H9 (cell line): ENCODE measurements at regions not wholly inside any gene's neighbourhood (a gene's known extent, or its start where the extent isn't known, plus 50 kb on each side); places are given as distances from the start of the nearest gene placed in this dataset.
A peak's percentile ranks its signal among the peaks of the same experiment; 100 is the strongest.

Source experiments
- DNase-seq: peaks from one replicate; pipeline ENCODE4 v3.0.0-alpha.2; 2017
- H2AFZ ChIP-seq: one replicate; pipeline ENCODE4 v1.6.1; 2013; ENCODE audit warnings: mild to moderate bottlenecking, low read length, control low read depth, moderate library complexity
- H2AK5ac ChIP-seq: 2 replicates; pipeline ENCODE4 v1.6.1; 2013; ENCODE audit warnings: low read length, control low read depth, mixed read lengths; ENCODE audit not compliant: insufficient read length
- H2BK120ac ChIP-seq: one replicate; pipeline ENCODE4 v1.6.1; 2013; ENCODE audit warnings: low read depth, mild to moderate bottlenecking, low read length, control low read depth, inconsistent platforms; ENCODE audit not compliant: poor library complexity, severe bottlenecking
- H2BK12ac ChIP-seq: 2 replicates; pipeline ENCODE4 v1.6.1; 2013; ENCODE audit warnings: low read length, control low read depth, mixed read lengths, low read depth; ENCODE audit not compliant: insufficient read length
- H2BK15ac ChIP-seq: 2 replicates; pipeline ENCODE4 v1.6.1; 2013; ENCODE audit warnings: low read depth, low read length, control low read depth
- H2BK20ac ChIP-seq: one replicate; pipeline ENCODE4 v1.6.1; 2013; ENCODE audit warnings: low read depth, mild to moderate bottlenecking, low read length, control low read depth, inconsistent platforms; ENCODE audit not compliant: poor library complexity, severe bottlenecking
- H2BK5ac ChIP-seq: 2 replicates; pipeline ENCODE4 v1.6.1; 2013; ENCODE audit warnings: low read length, control low read depth, mixed read lengths; ENCODE audit not compliant: insufficient read length
- H3K14ac ChIP-seq: 2 replicates; pipeline ENCODE4 v1.6.1; 2013; ENCODE audit warnings: low read length, control low read depth; ENCODE audit not compliant: insufficient read depth
- H3K18ac ChIP-seq: 2 replicates; pipeline ENCODE4 v1.6.1; 2013; ENCODE audit warnings: low read depth, mild to moderate bottlenecking, mixed read lengths, low read length, control low read depth; ENCODE audit not compliant: insufficient read length
- H3K23ac ChIP-seq: 2 replicates; pipeline ENCODE4 v1.6.1; 2013; ENCODE audit warnings: low read length, control low read depth, mixed read lengths, low read depth; ENCODE audit not compliant: insufficient read length
- H3K23me2 ChIP-seq: 2 replicates; pipeline ENCODE4 v1.6.1; 2013; ENCODE audit warnings: low read depth, mild to moderate bottlenecking, mixed read lengths, low read length, control low read depth; ENCODE audit not compliant: insufficient read length, poor library complexity, severe bottlenecking
- H3K27ac ChIP-seq: 2 replicates; pipeline ENCODE4 v1.5.1; 2013; ENCODE audit warnings: low read length, control low read depth, mixed read lengths, low read depth; ENCODE audit not compliant: insufficient read length
- H3K27me3 ChIP-seq: 2 replicates; pipeline ENCODE4 v1.6.1; 2013; ENCODE audit warnings: low read length, control low read depth, inconsistent platforms; ENCODE audit not compliant: insufficient read depth
- H3K4ac ChIP-seq: 2 replicates; pipeline ENCODE4 v1.6.1; 2013; ENCODE audit warnings: low read depth, mild to moderate bottlenecking, control low read depth, inconsistent platforms, low read length, moderate library complexity
- H3K4me1 ChIP-seq: 2 replicates; pipeline ENCODE4 v1.6.1; 2013; ENCODE audit warnings: low read length, control low read depth, inconsistent platforms; ENCODE audit not compliant: insufficient read depth
- H3K4me2 ChIP-seq: 2 replicates; pipeline ENCODE4 v1.6.1; 2013; ENCODE audit warnings: low read length, control low read depth, mixed read lengths; ENCODE audit not compliant: insufficient read length, insufficient read depth
- H3K56ac ChIP-seq: 2 replicates; pipeline ENCODE4 v1.6.1; 2013; ENCODE audit warnings: low read depth, mild to moderate bottlenecking, mixed read lengths, low read length, control low read depth; ENCODE audit not compliant: insufficient read length
- H3K79me1 ChIP-seq: 2 replicates; pipeline ENCODE4 v1.6.1; 2013; ENCODE audit warnings: low read depth, mild to moderate bottlenecking, moderate library complexity, low read length, control low read depth, inconsistent platforms; ENCODE audit not compliant: insufficient read depth, poor library complexity, severe bottlenecking
- H3K79me2 ChIP-seq: 2 replicates; pipeline ENCODE4 v1.6.1; 2013; ENCODE audit warnings: low read length, control low read depth, inconsistent platforms; ENCODE audit not compliant: insufficient read depth
- H3K9ac ChIP-seq: 2 replicates; pipeline ENCODE4 v1.6.1; 2013; ENCODE audit warnings: low read length, control low read depth, mixed read lengths; ENCODE audit not compliant: insufficient read length; ENCODE audit errors: extremely low read depth
- H3K9me3 ChIP-seq: one replicate; pipeline ENCODE4 v1.6.1; 2013; ENCODE audit warnings: low read depth, low read length, inconsistent platforms; ENCODE audit not compliant: control insufficient read depth
- H3T11ph ChIP-seq: one replicate; pipeline ENCODE4 v1.6.1; 2013; ENCODE audit warnings: mild to moderate bottlenecking, low read length, control low read depth, inconsistent platforms
- H4K20me1 ChIP-seq: one replicate; pipeline ENCODE4 v1.6.1; 2013; ENCODE audit not compliant: control insufficient read depth, insufficient read length, insufficient read depth
- H4K5ac ChIP-seq: 2 replicates; pipeline ENCODE4 v1.6.1; 2013; ENCODE audit warnings: low read depth, mild to moderate bottlenecking, mixed read lengths, low read length, control low read depth; ENCODE audit not compliant: insufficient read length
- H4K8ac ChIP-seq: replicated peaks from 2 replicates; pipeline ENCODE4 v1.6.1; 2013; ENCODE audit warnings: low read length, control low read depth, mixed read lengths, low read depth; ENCODE audit not compliant: insufficient read length
- H4K91ac ChIP-seq: 2 replicates; pipeline ENCODE4 v1.6.1; 2013; ENCODE audit warnings: low read depth, mild to moderate bottlenecking, moderate library complexity, mixed read lengths, low read length, control low read depth; ENCODE audit not compliant: insufficient read length
- H3K27ac Mint-ChIP-seq, 3 experiments: 2 replicates in 2 of 3; 3 replicates in 1 of 3; pipeline ENCODE4 v1.8.0; 2020 to 2021; ENCODE audit warnings: mixed read lengths in 3 of 3, mild to moderate bottlenecking in 1 of 3, moderate library complexity in 1 of 3
- H3K27me3 Mint-ChIP-seq: 2 replicates; pipeline ENCODE4 v1.8.0; 2021; ENCODE audit warnings: low read depth, mild to moderate bottlenecking, moderate library complexity, mixed read lengths
- H3K36me3 Mint-ChIP-seq, 3 experiments: 2 replicates in 2 of 3; 3 replicates in 1 of 3; pipeline ENCODE4 v1.8.0; 2020 to 2021; ENCODE audit warnings: low read depth in 3 of 3, mixed read lengths in 3 of 3; ENCODE audit not compliant: insufficient read depth in 1 of 3
- H3K4me1 Mint-ChIP-seq, 2 experiments: 2 replicates each; pipeline ENCODE4 v1.8.0; 2020; ENCODE audit warnings: mixed read lengths in 2 of 2
- H3K4me3 Mint-ChIP-seq, 2 experiments: 2 replicates in 1 of 2; 3 replicates in 1 of 2; pipeline ENCODE4 v1.8.0; 2020 to 2021; ENCODE audit warnings: mild to moderate bottlenecking in 2 of 2, mixed read lengths in 2 of 2, moderate library complexity in 1 of 2
- H3K9me3 Mint-ChIP-seq, 2 experiments: 2 replicates in 1 of 2; 3 replicates in 1 of 2; pipeline ENCODE4 v1.8.0; 2020; ENCODE audit warnings: mild to moderate bottlenecking in 2 of 2, mixed read lengths in 2 of 2, moderate library complexity in 1 of 2
- CTCF ChIP-seq: fragments of 200-600 bp; sonication (generic); conservative IDR thresholded peaks from 3 replicates; pipeline ENCODE4 v1.8.0; 2021; ENCODE audit warnings: antibody characterized with exemption, mild to moderate bottlenecking
- WGBS: extraction: QIAGEN DNeasy Blood & Tissue Kit; methylation state at CpG from one replicate; pipeline ENCODE4 v1.1.7; 2013; ENCODE audit warnings: missing lambda C conversion rate, low lambda C conversion rate, mixed read lengths; ENCODE audit not compliant: insufficient read length; ENCODE audit errors: extremely low coverage; 5-methylcytosine and 5-hydroxymethylcytosine counted together

- Histone ChIP-seq H2BK15ac (no peak overlapping the region), H3K9ac (no peak overlapping the region), H3K56ac (no peak overlapping the region), H2BK120ac (no peak overlapping the region), H3K4me1 (peaks cover 3% of the 10 kb centered on the region; the same call in 1 of the 2 replicates), H3T11ph (no peak overlapping the region), H4K8ac (no peak overlapping the region), H3K4me2 (no peak overlapping the region), H4K91ac (no peak overlapping the region), H3K23ac (no peak overlapping the region), H3K9me3 (no peaks in the 10 kb centered on the region), H2AFZ (no peak overlapping the region), H4K20me1 (no peaks in the 10 kb centered on the region), H3K4ac (no peak overlapping the region), H3K23me2 (no peaks in the 10 kb centered on the region), H3K14ac (no peak overlapping the region), H2BK5ac (no peak overlapping the region), H3K27ac (no peak overlapping the region), H3K27me3 (no peaks in the 10 kb centered on the region), H2AK5ac (no peak overlapping the region), H2BK20ac (no peak overlapping the region), H2BK12ac (no peak overlapping the region), H3K79me1 (no peaks in the 10 kb centered on the region), H3K79me2 (no peaks in the 10 kb centered on the region), H4K5ac (no peak overlapping the region), H3K18ac (no peak overlapping the region)
- H3K27ac Mint-ChIP-seq = peak overlapping the region in 2 of 3 experiments; percentile 32 to 65; a peak in 1 of 7 replicates
- H3K27me3 Mint-ChIP-seq = no peaks in the 10 kb centered on the region
- peaks cover 21 to 23% of the 10 kb centered on the region in 2 experiments for H3K4me1 Mint-ChIP-seq
- no CpG with 5 or more reads among the region's 17 CpGs for WGBS
- no peak for DNase-seq
- peaks cover 0 to 2% (median 0%) of the 10 kb centered on the region in 3 experiments; a peak in 1 of 7 replicates for H3K36me3 Mint-ChIP-seq
- TF ChIP-seq CTCF = no peak; the same call in 2 of the 3 replicates
- H3K9me3 Mint-ChIP-seq = peaks cover 0 to 3% of the 10 kb centered on the region in 2 experiments; a peak in 4 of 5 replicates
- H3K4me3 Mint-ChIP-seq = no peak overlapping the region
These were observed 87.4 kb upstream of the ERRFI1 start for GRCh38 chr1:8113262-8114220.
